Cardiac muscle cell (in vitro differentiated cells and primary cell): ENCODE measurements at regions not wholly inside any gene's neighbourhood (a gene's known extent, or its start where the extent isn't known, plus 50 kb on each side); places are given as distances from the start of the nearest gene placed in this dataset.

ENCODE experiments used
- DNase-seq, 2 donors: peaks; one replicate each; pipeline versions ENCODE4 v3.0.0 to v3.0.0-alpha.2; 2010 to 2017; ENCODE audit warnings: low read depth in 1 of 2, low spot score in 1 of 2
- H3K27ac ChIP-seq: fragments of 200-600 bp; sonication (generic); 2 replicates; pipeline ENCODE4 v1.5.1; 2016
- H3K27me3 ChIP-seq: fragments of 200-600 bp; sonication (generic); 2 replicates; pipeline ENCODE4 v1.6.0; 2016; ENCODE audit warnings: control low read depth
- H3K36me3 ChIP-seq: fragments of 200-600 bp; sonication (generic); 2 replicates; pipeline ENCODE4 v1.5.1; 2016; ENCODE audit warnings: control low read depth
- H3K4me1 ChIP-seq: fragments of 200-600 bp; sonication (generic); 2 replicates; pipeline ENCODE4 v1.8.1; 2017; ENCODE audit warnings: low read depth, mild to moderate bottlenecking, mixed run types
- H3K4me3 ChIP-seq: fragments of 200-600 bp; sonication (generic); 2 replicates; pipeline ENCODE4 v1.5.1; 2016; ENCODE audit warnings: mild to moderate bottlenecking
- H3K9me3 ChIP-seq: fragments of 200-600 bp; sonication (generic); 2 replicates; pipeline ENCODE4 v1.5.1; 2017; ENCODE audit warnings: low read depth, mild to moderate bottlenecking, control low read depth
- CTCF ChIP-seq: IDR thresholded peaks from 2 replicates; pipeline ENCODE4 v1.5.1; 2012; ENCODE audit warnings: low read depth, mild to moderate bottlenecking, low read length

- Histone ChIP-seq H3K4me3 (no peak overlapping the region), H3K27ac (no peak overlapping the region), H3K4me1 (no peaks in the 10 kb centered on the region), H3K9me3 (no peaks in the 10 kb centered on the region), H3K27me3 (no peaks in the 10 kb centered on the region), H3K36me3 (no peaks in the 10 kb centered on the region)
- no peak for DNase-seq
- TF ChIP-seq CTCF: no peak
Measured at GRCh38 chr9:107163370-107163769, 119.7 kb upstream of the RAD23B start.

GRCh38 chr9:107169796-107170195, 113.3 kb upstream of the RAD23B start:
- no peak for DNase-seq
- Histone ChIP-seq H3K27ac (no peak overlapping the region), H3K9me3 (no peaks in the 10 kb centered on the region), H3K4me1 (peaks cover 1% of the 10 kb centered on the region), H3K27me3 (no peaks in the 10 kb centered on the region), H3K4me3 (no peak overlapping the region), H3K36me3 (no peaks in the 10 kb centered on the region)
- no peak for TF ChIP-seq CTCF

GRCh38 chr9:107170801-107171200, 112.3 kb upstream of the RAD23B start:
- H3K36me3 ChIP-seq: no peaks in the 10 kb centered on the region
- no peak for TF ChIP-seq CTCF
- H3K4me1 ChIP-seq: peaks cover 11% of the 10 kb centered on the region
- DNase-seq: no peak
- H3K4me3 ChIP-seq: no peak overlapping the region
- no peaks in the 10 kb centered on the region for H3K9me3 ChIP-seq
- H3K27ac ChIP-seq: no peak overlapping the region
- no peaks in the 10 kb centered on the region for H3K27me3 ChIP-seq

- DNase-seq: peak; percentile 85 to 91
- Histone ChIP-seq H3K4me1 (peaks cover 22% of the 10 kb centered on the region), H3K4me3 (no peak overlapping the region), H3K27me3 (no peaks in the 10 kb centered on the region), H3K9me3 (no peaks in the 10 kb centered on the region), H3K36me3 (no peaks in the 10 kb centered on the region), H3K27ac (no peak overlapping the region)
- TF ChIP-seq CTCF: peak; percentile 90
Measured at GRCh38 chr9:107172160-107172978, 110.7 kb upstream of the RAD23B start.

GRCh38 chr9:107172979-107173347, 110.1 kb upstream of the RAD23B start:
- H3K27ac ChIP-seq: no peak overlapping the region
- no peaks in the 10 kb centered on the region for H3K9me3 ChIP-seq
- peaks cover 22% of the 10 kb centered on the region for H3K4me1 ChIP-seq
- H3K4me3 ChIP-seq: no peak overlapping the region
- H3K36me3 ChIP-seq: no peaks in the 10 kb centered on the region
- no peak for TF ChIP-seq CTCF
- DNase-seq: no peak
- no peaks in the 10 kb centered on the region for H3K27me3 ChIP-seq
